GM12865 (cell line): ENCODE measurements at regions not wholly inside any gene's neighbourhood (a gene's known extent, or its start where the extent isn't known, plus 50 kb on each side); places are given as distances from the start of the nearest gene placed in this dataset.

Experiments used
- DNase-seq: peaks from one replicate; pipeline ENCODE4 v3.0.0; 2010; ENCODE audit warnings: low read depth
- H3K4me3 ChIP-seq: 2 replicates; pipeline ENCODE4 v1.5.1; 2011; ENCODE audit warnings: mild to moderate bottlenecking, low read depth, low read length, control low read depth
- TF ChIP-seq, protein P1 (sequence below): IDR thresholded peaks from 2 replicates; pipeline ENCODE4 v1.5.1; 2011; ENCODE audit warnings: low read length, control low read depth, low read depth, inconsistent platforms; ENCODE audit not compliant: insufficient read depth; ENCODE audit errors: missing control alignments

DNA sequence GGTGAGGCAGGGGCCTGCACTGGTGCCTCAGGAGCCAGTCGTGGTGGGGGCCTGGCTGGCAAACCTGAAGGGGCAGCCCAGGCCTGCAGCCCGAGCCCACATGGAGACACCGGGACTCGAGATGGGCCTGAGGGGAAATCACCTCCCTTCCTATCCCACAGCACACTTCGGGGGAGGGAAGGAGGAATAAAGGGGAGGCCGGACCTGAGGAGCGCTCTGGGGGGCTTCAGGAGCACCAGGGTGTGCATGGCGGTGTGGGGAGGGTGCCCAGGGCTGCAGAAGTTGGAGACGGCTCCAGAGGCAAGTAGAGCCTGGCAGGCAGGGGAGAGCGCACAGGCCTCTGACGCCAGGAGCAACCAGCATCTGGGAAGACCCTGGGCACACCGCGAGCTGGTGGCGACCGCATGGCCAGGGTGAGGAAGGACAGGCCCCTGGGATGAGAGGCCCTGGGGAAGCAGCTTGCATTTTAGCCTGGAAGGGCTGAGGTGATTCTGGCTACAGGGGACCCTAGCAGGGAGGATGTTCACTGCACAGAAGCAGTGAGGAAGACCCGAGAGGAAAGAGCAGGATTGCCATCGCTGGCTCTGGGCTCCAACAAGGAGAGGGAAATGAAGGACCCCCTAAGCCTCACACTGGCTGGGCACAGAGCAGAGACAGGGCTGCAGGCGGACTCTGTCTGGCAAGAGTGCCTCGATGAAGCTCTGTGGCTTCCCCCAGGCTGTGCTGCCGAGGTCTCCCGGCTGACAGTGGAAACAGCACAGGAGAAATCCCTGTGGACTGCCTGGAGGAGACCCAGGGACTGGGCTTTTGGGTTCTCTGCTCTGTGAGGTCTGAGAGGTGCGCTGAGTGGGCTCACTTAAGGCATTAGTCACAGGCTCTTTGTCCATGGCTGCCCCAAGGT is 457.7 kb downstream of the BRD1 start:
- TF ChIP-seq, protein P1, sequence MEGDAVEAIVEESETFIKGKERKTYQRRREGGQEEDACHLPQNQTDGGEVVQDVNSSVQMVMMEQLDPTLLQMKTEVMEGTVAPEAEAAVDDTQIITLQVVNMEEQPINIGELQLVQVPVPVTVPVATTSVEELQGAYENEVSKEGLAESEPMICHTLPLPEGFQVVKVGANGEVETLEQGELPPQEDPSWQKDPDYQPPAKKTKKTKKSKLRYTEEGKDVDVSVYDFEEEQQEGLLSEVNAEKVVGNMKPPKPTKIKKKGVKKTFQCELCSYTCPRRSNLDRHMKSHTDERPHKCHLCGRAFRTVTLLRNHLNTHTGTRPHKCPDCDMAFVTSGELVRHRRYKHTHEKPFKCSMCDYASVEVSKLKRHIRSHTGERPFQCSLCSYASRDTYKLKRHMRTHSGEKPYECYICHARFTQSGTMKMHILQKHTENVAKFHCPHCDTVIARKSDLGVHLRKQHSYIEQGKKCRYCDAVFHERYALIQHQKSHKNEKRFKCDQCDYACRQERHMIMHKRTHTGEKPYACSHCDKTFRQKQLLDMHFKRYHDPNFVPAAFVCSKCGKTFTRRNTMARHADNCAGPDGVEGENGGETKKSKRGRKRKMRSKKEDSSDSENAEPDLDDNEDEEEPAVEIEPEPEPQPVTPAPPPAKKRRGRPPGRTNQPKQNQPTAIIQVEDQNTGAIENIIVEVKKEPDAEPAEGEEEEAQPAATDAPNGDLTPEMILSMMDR: no peak
- DNase-seq: no peak
- H3K4me3 ChIP-seq: no peak overlapping the region

DNA sequence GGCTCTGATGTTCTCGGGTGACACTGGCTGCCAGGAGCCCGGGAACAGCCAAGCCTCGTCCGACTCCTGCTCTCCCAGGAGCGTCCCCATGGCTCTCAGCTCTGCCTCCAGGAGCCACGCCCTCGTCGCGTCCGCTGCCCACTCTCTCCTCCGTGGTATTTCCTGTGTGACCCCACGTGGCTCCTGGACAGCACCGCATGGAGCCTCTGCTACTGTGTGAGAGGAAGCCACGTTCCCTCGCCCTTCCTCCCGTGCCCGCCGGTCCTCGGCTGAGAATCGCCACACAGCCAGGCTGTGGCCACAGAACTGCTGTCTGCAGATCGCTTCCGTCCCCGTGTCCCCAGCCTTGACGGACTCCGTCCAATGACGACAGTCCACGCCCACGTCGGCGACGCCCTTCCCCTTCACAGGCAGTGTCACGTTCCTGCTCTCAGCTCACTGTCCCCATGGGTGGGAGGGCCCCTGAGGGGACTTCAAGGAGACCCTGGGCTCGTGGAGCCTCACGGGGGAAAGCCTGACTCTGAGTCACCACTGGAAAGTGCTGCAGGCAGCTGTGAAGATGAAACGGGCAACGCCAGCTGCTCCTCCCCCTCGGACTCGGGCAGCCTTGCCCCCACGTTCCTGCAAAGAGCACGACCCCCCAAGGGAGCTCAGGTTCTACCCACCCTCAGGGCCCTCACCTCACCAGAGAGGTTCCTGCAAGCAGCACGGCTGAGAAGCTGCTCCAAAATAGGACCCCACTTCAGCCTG is 458.5 kb downstream of the BRD1 start:
- TF ChIP-seq, protein P1: no peak
- DNase-seq: no peak
- H3K4me3 ChIP-seq: no peak overlapping the region

DNA sequence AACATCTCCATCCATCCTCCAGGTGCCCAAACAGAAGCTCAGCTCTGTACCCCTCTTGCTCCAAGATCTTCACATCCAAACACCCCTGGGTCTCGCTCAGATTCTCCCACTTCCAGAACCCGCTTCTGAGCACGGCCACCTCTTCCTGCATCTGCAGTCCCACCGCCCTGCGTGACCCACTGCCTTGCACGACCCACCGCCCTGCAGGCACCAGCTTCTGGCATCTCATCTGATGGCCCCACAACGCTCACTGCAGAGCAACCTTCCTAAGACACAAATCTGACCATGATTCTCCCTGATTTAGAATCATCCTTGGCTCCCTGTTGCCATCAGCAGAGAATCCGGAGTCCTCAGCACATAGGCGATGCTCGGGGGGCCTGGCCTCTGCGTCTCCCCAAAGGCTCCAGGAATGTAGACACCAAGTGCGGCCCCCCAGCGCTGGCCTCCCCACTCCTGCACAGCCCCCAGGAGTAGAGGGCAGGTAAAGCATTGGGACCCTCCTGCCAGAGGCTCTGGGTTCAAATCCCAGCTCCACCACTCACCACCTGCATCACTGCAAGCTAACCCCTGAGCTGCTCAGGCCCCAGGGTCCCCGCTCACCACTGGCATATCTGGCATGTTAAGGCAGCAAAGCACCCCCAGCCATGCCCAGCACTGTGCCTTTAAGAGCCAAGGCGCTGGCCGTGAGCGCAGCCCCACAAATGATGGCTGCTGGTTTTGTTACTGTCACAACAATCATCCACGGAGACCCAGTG is 459.3 kb downstream of the BRD1 start:
- TF ChIP-seq, protein P1: no peak
- DNase-seq: no peak
- no peak overlapping the region for H3K4me3 ChIP-seq

DNA sequence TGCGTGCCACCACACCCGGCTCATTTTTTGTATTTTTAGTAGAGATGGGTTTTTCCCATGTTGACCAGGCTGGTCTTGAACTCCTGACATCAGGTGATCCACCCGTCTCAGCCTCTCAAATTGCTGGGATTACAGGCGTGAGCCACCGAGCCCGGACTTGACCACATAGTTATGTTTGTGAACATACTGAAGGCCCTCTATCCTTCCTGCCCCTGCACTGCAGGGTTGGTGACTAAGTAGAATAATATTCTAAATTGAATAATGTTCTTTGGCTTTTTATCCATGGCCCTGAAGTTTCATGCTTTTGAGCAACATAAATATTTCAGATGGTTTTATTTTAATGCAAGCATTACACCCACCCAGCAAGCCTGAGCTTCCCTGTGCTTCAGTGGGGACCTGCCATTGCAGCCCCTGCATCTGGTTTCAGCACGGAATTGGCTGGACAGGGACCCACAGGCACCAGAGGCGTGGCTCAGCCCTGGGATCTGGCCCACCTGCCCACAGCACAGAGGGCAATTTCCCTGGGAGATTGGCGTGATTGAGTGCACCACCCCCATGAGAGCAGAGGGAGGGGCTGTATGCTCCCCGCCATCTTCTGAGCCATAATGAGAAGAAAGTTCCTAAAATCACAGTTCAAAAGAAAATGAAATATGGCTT is 460.5 kb downstream of the BRD1 start:
- no peak for DNase-seq
- TF ChIP-seq, protein P1: no peak
- no peak overlapping the region for H3K4me3 ChIP-seq

DNA sequence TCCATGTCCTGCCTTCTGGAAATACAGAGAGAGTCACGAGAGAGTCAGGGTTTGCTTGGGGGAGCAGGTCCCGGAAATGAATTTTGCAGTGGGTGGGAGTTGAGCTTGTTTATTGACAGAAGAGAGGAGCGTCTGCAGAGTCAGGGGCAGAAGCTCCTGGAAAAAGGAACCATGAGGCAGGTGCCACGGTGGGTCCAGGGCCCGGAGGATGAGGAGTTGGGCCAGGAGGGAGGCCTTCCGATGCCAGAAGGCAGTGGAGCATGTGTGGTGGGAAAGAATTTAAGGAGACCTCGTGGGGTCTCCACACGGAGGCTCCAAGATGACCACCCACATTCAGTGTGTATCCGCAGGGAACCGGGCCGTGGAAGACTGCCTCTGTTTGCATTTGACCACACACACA is 461.2 kb downstream of the BRD1 start:
- no peak overlapping the region for H3K4me3 ChIP-seq
- TF ChIP-seq, protein P1: no peak
- DNase-seq: no peak

DNA sequence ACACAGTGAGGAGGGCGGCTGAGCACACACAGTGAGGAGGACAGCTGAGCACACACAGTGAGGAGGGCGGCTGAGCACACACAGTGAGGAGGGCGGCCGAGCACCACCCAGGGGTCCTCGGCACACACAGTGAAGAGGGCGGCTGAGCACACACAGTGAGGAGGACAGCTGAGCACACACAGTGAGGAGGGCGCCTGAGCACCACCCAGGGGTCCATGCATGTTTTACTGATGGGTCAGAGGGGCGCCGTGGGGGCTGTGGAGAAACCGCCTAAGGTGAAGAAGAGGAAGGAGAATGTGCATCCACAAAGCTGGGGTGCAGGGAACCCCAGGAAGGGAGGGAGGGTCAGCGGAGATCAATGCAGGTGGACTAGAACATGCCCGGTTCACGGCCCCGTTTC is 461.8 kb downstream of the BRD1 start:
- no peak for DNase-seq
- no peak overlapping the region for H3K4me3 ChIP-seq
- TF ChIP-seq, protein P1: no peak
